Caco-2 (cell line): ENCODE measurements at regions not wholly inside any gene's neighbourhood (a gene's known extent, or its start where the extent isn't known, plus 50 kb on each side); places are given as distances from the start of the nearest gene placed in this dataset.

Experiments used
- BruUV-seq: library from RNA; stranded (reverse); fragments of 400-500 nt; replicated peaks from 2 replicates; lab custom pipeline; 2021; lab: Mats Ljungman, UMichigan
- CTCF ChIA-PET: fragments of 300-600 bp; sonication (Branson Sonifier 250); formaldehyde crosslinking; loops from one replicate; lab custom pipeline; 2022; ENCODE audit warnings: antibody characterized with exemption; lab: Charles Lee
- POLR2A ChIA-PET: fragments of 300-600 bp; sonication (Branson Sonifier 250); formaldehyde crosslinking; loops from one replicate; lab custom pipeline; 2022; ENCODE audit warnings: antibody characterized with exemption; lab: Charles Lee
- DNase-seq, 2 experiments: peaks; one replicate each; pipeline versions ENCODE4 v3.0.0 to v3.0.0-alpha.2; 2020 to 2022
- H3K27me3 ChIP-seq: replicated peaks from 2 replicates; pipeline ENCODE4 v1.6.0; 2011; ENCODE audit warnings: low read length; ENCODE audit not compliant: control insufficient read depth, insufficient read depth
- H3K36me3 ChIP-seq: 2 replicates; pipeline ENCODE4 v1.5.1; 2011; ENCODE audit warnings: low read length; ENCODE audit not compliant: control insufficient read depth, insufficient read depth
- H3K4me1 ChIP-seq: fragments of 250-450 bp; sonication (Bioruptor Pico); 2 replicates; pipeline ENCODE4 v1.5.1; 2020; ENCODE audit warnings: mild to moderate bottlenecking
- H3K4me3 ChIP-seq: 2 replicates; pipeline ENCODE4 v1.5.1; 2011; ENCODE audit warnings: low read depth, mild to moderate bottlenecking, control low read depth, low read length
- H3K9me3 ChIP-seq: fragments of 250-450 bp; sonication (Bioruptor Pico); 2 replicates; pipeline ENCODE4 v1.5.1; 2020; ENCODE audit warnings: mild to moderate bottlenecking, moderate library complexity
- H3K27ac Mint-ChIP-seq: one replicate; pipeline ENCODE4 v1.8.0; 2022; ENCODE audit warnings: mixed read lengths; ENCODE audit not compliant: unreplicated experiment
- H3K27me3 Mint-ChIP-seq: one replicate; pipeline ENCODE4 v1.8.0; 2022; ENCODE audit warnings: mixed read lengths; ENCODE audit not compliant: insufficient read depth, unreplicated experiment
- H3K36me3 Mint-ChIP-seq: one replicate; pipeline ENCODE4 v1.8.0; 2022; ENCODE audit warnings: mild to moderate bottlenecking, mixed read lengths; ENCODE audit not compliant: insufficient read depth, unreplicated experiment
- H3K4me1 Mint-ChIP-seq: one replicate; pipeline ENCODE4 v1.8.0; 2022; ENCODE audit warnings: low read depth, mixed read lengths; ENCODE audit not compliant: unreplicated experiment
- H3K4me3 Mint-ChIP-seq: one replicate; pipeline ENCODE4 v1.8.0; 2022; ENCODE audit warnings: mild to moderate bottlenecking, moderate library complexity, mixed read lengths; ENCODE audit not compliant: unreplicated experiment
- H3K9me3 Mint-ChIP-seq: one replicate; pipeline ENCODE4 v1.8.0; 2022; ENCODE audit warnings: mixed read lengths; ENCODE audit not compliant: unreplicated experiment
- intact Hi-C: fragments of 100-400 bp; cut with micrococcal nuclease; formaldehyde crosslinking; loops from one replicate; pipeline ENCODE4 v1.10.0; 2022; ENCODE audit not compliant: unreplicated experiment
- TF ChIP-seq, protein P1 (sequence below), 2 experiments: fragments of 200-600 bp in 1 of 2; IDR thresholded peaks; 1 replicate in 1 of 2; 2 replicates in 1 of 2; pipeline versions ENCODE4 v1.5.1 to v1.8.0; 2011 to 2022; ENCODE audit warnings: antibody characterized with exemption in 1 of 2, control low read depth in 1 of 2, inconsistent platforms in 1 of 2, low read depth in 1 of 2, low read length in 1 of 2, mild to moderate bottlenecking in 1 of 2, moderate library complexity in 1 of 2; ENCODE audit not compliant: insufficient read depth in 1 of 2, severe bottlenecking in 1 of 2, unreplicated experiment in 1 of 2

- Mint-ChIP-seq H3K4me1 (no peaks in the 10 kb centered on the region), H3K27ac (no peak overlapping the region), H3K9me3 (peaks cover 15% of the 10 kb centered on the region), H3K27me3 (no peaks in the 10 kb centered on the region), H3K36me3 (no peaks in the 10 kb centered on the region), H3K4me3 (no peak overlapping the region)
- no peaks in the 10 kb centered on the region for H3K4me1 ChIP-seq
- ChIA-PET CTCF (interaction anchor here (0.6 kb wide), 1 partner anchor 602 kb away, joined by 4 read pairs; no protein-coding TSS in a partner anchor), POLR2A (no interaction called here)
- no peak for DNase-seq
- no peak overlapping the region for H3K4me3 ChIP-seq
- no TSS peak for BruUV-seq
- TF ChIP-seq, protein P1, sequence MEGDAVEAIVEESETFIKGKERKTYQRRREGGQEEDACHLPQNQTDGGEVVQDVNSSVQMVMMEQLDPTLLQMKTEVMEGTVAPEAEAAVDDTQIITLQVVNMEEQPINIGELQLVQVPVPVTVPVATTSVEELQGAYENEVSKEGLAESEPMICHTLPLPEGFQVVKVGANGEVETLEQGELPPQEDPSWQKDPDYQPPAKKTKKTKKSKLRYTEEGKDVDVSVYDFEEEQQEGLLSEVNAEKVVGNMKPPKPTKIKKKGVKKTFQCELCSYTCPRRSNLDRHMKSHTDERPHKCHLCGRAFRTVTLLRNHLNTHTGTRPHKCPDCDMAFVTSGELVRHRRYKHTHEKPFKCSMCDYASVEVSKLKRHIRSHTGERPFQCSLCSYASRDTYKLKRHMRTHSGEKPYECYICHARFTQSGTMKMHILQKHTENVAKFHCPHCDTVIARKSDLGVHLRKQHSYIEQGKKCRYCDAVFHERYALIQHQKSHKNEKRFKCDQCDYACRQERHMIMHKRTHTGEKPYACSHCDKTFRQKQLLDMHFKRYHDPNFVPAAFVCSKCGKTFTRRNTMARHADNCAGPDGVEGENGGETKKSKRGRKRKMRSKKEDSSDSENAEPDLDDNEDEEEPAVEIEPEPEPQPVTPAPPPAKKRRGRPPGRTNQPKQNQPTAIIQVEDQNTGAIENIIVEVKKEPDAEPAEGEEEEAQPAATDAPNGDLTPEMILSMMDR (IDR thresholded peaks at IDR 0.05; ENCODE audit: insufficient read depth in 1 of 2, low read depth in 1 of 2, low read length in 1 of 2, severe bottlenecking in 1 of 2, unreplicated experiment in 1 of 2), result no peak
- H3K36me3 ChIP-seq, result no peaks in the 10 kb centered on the region
- no peaks in the 10 kb centered on the region for H3K27me3 ChIP-seq
- intact Hi-C loops, result no loop called here
- H3K9me3 ChIP-seq, result no peaks in the 10 kb centered on the region
Observed at GRCh38 chr15:95935852-95936251, 394.6 kb upstream of the NR2F2 start.

- no peak overlapping the region for H3K27ac Mint-ChIP-seq
- intact Hi-C loops, result no loop called here
- ChIA-PET CTCF (interaction anchor here (0.7 kb wide), 1 partner anchor 38 kb away, joined by 4 read pairs; no protein-coding TSS in a partner anchor), POLR2A (no interaction called here)
- no peaks in the 10 kb centered on the region for H3K9me3 ChIP-seq
- no peaks in the 10 kb centered on the region for H3K36me3 ChIP-seq
- no peak overlapping the region for H3K4me3 Mint-ChIP-seq
- peaks cover 15% of the 10 kb centered on the region for H3K9me3 Mint-ChIP-seq
- TF ChIP-seq, protein P1 (IDR thresholded peaks at IDR 0.05; ENCODE audit: insufficient read depth in 1 of 2, low read depth in 1 of 2, low read length in 1 of 2, severe bottlenecking in 1 of 2, unreplicated experiment in 1 of 2), result no peak
- DNase-seq, result no peak
- H3K36me3 Mint-ChIP-seq, result no peaks in the 10 kb centered on the region
- H3K4me1 ChIP-seq, result no peaks in the 10 kb centered on the region
- no peaks in the 10 kb centered on the region for H3K4me1 Mint-ChIP-seq
- no TSS peak for BruUV-seq
- H3K27me3 Mint-ChIP-seq, result no peaks in the 10 kb centered on the region
- no peak overlapping the region for H3K4me3 ChIP-seq
- H3K27me3 ChIP-seq, result no peaks in the 10 kb centered on the region
Observed at GRCh38 chr15:95937128-95937528, 393.4 kb upstream of the NR2F2 start.

DNA sequence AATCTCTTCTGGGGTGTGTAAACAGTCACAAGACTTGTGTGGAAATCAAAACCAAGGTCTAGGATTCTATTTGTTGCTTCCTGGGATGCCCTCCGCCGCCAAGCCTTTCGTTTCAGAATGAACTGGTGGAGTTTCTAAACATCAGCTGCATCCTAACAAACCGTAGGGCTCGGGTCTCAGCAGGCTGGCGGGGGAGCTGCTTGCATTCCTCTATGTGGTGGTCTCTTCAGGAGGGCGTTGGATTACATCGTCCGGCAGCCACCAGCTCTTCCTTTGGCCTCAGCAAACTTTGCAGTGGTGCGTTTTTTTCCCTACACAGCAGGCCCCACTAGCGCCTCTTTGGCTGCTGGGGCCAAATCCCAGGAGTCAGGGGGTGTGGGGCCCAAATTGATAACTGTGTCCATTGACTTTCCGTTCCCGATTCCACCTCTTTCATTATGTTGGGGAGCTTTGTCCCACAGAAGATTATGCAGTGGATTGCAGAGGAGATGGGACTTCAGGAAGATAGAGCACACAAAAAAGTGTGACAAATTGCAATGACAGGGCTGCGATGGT, 390.0 kb upstream of the NR2F2 start:
- TF ChIP-seq, protein P1 (IDR thresholded peaks at IDR 0.05; ENCODE audit: insufficient read depth in 1 of 2, low read depth in 1 of 2, low read length in 1 of 2, severe bottlenecking in 1 of 2, unreplicated experiment in 1 of 2), result no peak
- CTCF ChIA-PET, result no interaction called here
- H3K9me3 ChIP-seq, result no peaks in the 10 kb centered on the region
- DNase-seq, result no peak
- H3K36me3 Mint-ChIP-seq, result no peaks in the 10 kb centered on the region
- H3K27ac Mint-ChIP-seq, result no peak overlapping the region
- intact Hi-C loops, result loop anchor here (5.0 kb wide), 2 partner anchors 62 to 112 kb away; no protein-coding TSS in a partner anchor
- H3K4me1 ChIP-seq, result peaks cover 17% of the 10 kb centered on the region
- BruUV-seq, result no TSS peak
- POLR2A ChIA-PET, result no interaction called here
- H3K4me3 Mint-ChIP-seq, result no peak overlapping the region
- no peaks in the 10 kb centered on the region for H3K27me3 ChIP-seq
- H3K9me3 Mint-ChIP-seq, result peaks cover 21% of the 10 kb centered on the region
- peaks cover 5% of the 10 kb centered on the region for H3K4me1 Mint-ChIP-seq
- H3K27me3 Mint-ChIP-seq, result no peaks in the 10 kb centered on the region
- H3K36me3 ChIP-seq, result no peaks in the 10 kb centered on the region
- no peak overlapping the region for H3K4me3 ChIP-seq
